ENCODE measurements at regions not wholly inside any gene's neighbourhood (a gene's known extent, or its start where the extent isn't known, plus 50 kb on each side); places are given as distances from the start of the nearest gene placed in this dataset.
"Not testable (repeated sequence)": the region's sequence is repeated elsewhere in the genome, so short reads cannot be mapped to it uniquely, and the experiment has no call there.

DNA sequence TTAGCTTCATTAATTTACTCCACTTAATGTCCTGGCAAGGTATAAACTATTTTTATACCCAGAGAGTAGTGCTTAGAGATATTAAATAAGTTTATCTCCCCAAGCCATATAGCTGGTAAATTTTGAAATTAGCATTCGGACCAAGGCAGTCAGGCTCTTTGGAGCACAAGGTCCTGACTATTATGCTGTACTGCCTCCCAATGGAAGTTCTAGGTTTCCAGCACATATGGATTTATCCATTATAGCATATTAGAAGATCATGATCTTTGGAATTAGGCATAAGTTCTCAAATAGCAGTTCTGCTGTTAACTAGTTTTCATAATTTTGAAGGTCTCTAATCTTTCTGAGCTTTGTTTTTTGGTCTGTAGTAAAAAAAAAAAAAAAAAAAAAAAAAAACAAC, 835.3 kb upstream of the EPHA7 start:
- H3K4me3 ChIP-seq (ENCODE audit: low read depth, low read length) = no peak overlapping the region

DNA sequence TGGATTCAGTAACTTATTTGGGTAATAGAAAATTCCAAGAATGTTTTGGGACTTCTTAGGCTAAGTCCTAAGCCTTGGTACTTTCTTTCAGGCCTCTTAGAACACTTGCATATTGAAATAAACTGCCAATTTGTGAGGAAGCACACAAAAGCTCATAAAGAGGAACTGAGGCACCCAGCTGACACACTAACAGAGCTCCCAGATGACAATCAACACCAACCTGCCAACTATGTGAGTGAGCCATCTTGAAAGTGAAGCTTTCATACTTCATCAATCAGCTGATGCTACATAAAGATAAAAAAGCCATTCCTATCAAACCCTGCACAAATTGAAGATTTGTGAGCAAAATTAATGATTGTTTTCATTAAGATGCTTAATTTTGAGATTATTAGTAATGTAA, 832.5 kb upstream of the EPHA7 start:
- H3K4me3 ChIP-seq (ENCODE audit: low read depth, low read length) = no peak overlapping the region

DNA sequence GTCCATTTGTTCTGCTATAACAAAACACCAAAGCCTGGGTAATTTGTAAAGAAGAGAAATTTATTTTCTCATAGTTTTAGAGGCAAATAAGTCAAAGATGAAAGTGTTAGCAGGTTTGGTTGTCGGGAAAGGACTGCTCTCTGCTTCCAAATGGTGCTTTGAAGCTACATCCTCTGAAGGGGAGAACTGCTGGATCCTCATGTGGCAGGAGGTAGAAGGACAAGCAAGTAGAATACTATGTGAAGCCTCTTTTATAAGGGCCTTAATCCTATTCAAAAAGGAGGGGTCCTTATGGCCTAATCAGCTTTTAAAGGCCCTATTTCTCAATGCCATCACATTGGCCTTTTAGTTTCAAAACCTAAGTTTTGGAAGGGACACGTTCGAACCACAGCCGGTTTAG, 826.0 kb upstream of the EPHA7 start:
- H3K4me3 ChIP-seq (ENCODE audit: low read depth, low read length) = no peak overlapping the region

DNA sequence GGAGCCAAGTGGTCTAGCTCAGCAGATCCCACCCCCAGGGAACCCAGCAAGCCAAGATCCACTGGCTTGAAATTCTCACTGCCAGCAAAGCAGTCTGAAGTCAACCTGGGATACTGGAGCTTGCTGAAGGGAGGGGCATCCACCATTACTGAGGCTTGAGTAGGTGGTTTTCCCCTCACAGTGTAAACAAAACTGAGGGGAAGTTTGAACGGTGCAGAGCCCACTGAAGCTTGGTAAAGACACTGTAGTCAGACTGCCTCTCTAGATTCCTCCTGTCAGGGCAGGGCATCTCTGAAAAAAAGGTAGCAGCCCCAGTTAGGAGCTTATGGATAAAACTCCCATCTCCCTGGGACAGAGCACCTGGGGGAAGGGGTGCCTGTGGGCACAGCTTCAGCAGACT, 819.5 kb upstream of the EPHA7 start:
- H3K4me3 ChIP-seq (ENCODE audit: low read depth, low read length) = no peak overlapping the region

DNA sequence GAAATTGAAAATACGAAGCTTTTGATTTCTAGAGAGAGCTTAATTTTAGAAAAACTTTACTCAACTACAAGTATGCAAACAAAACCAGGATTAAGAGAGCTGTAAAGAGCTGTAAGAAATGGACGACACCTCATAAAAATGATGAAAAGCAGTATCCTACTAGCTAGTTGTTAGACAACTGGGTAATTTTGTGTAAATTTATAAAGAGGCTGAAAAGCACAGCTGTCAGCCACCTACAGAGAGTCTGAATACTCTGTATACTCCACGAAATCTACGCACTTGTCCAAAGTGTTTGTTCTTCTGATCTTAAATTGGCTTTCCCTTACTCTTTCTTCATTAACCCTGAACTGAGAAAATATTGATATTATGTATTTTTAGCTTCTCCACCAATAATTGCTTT, 808.4 kb upstream of the EPHA7 start:
- no peak overlapping the region for H3K4me3 ChIP-seq (ENCODE audit: low read depth, low read length)

DNA sequence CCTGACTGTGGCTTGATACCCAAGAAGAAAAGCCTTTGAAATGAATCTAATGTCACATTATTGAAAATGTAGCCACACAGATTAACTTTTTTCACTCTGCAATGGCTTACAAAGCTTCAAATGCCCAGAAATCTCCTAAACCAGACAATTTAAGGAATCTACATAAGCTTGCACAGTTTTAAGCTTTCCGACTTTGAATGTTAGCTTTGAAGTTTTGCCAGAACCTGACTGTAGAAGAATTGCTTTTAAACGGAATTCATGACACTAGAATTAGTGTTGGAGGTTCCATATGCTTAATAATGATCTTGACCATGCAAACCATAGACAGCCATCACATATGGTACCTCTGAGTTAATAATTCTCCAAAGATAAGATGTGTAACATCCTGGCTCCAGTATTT, 798.5 kb upstream of the EPHA7 start:
- H3K4me3 ChIP-seq (ENCODE audit: low read depth, low read length) = no peak overlapping the region

DNA sequence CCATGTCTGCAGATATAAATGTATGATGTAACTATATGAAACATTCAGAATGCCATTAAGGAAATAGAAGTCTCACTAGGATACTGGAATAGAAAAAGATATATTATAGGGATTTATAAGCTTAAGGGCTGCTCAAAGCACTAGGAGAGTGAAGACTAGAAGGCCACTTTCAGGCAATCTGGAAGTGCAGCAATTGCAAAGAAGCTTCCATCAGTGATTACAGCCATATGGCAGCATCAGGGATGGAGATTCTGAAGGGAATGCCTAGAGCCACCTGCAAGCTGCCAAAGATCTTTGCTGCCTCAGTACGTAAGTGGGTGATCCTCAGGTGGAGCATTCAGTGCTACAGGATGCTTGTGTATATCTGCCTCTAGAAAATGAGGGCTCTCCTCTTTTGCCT, 796.2 kb upstream of the EPHA7 start:
- H3K4me3 ChIP-seq (ENCODE audit: low read depth, low read length) = no peak overlapping the region

DNA sequence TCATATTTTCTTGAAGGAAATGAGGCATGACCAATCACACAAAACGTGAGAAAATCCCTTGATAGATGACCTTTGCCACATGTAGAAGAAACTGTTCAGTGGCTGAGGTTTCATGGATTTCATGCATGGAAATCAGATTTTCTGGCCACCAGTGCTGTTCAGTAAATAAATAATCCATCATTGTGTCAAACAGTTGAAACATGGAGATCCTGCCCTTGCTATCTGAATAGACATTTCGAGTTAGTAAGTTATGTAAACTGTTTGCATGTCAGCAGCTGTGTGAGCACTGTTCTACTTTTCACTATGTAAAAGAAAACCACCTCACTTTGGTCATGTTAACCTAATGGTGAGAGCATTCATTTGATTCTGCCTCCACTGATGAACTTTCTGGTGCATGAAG, 793.9 kb upstream of the EPHA7 start:
- no peak overlapping the region for H3K4me3 ChIP-seq (ENCODE audit: low read depth, low read length)

DNA sequence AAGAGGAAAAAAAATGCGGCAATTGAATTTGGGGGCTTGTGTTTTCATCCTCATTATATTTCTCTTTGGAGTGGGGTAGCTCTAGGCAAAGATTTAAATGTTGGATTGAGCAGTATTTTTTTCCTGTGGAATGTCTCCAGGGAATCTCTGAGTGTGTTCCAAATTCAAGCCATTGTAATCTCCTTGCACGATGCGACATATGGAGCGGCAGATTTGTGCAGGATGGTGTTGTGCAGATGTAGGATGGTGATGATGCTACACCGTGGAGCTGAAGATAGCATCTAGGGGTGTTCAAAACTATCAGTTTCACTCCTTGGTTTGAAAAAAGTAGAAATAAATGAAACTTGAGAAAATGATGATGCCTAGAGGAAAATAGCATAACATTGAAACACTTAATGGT, 777.5 kb upstream of the EPHA7 start:
- H3K4me3 ChIP-seq (ENCODE audit: low read depth, low read length) = no peak overlapping the region

DNA sequence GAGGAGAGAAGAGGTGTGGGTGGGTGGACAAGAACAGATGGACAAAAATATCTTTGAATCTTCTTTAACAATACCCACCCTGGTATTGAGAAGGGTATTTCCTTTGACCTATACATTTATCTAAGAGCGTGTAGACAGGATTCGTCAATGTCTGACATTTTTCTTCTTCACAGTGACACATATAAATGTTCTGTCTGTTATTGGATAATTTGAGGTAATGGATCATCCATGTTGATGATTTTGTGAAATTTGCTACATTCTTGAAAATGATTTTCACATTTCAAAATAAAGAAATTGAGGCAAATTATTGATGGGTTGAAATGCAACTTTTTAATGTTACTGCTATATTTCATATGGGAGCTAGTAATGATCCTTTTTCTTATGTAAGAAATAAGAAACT, 770.7 kb upstream of the EPHA7 start:
- no peak overlapping the region for H3K4me3 ChIP-seq (ENCODE audit: low read depth, low read length)

DNA sequence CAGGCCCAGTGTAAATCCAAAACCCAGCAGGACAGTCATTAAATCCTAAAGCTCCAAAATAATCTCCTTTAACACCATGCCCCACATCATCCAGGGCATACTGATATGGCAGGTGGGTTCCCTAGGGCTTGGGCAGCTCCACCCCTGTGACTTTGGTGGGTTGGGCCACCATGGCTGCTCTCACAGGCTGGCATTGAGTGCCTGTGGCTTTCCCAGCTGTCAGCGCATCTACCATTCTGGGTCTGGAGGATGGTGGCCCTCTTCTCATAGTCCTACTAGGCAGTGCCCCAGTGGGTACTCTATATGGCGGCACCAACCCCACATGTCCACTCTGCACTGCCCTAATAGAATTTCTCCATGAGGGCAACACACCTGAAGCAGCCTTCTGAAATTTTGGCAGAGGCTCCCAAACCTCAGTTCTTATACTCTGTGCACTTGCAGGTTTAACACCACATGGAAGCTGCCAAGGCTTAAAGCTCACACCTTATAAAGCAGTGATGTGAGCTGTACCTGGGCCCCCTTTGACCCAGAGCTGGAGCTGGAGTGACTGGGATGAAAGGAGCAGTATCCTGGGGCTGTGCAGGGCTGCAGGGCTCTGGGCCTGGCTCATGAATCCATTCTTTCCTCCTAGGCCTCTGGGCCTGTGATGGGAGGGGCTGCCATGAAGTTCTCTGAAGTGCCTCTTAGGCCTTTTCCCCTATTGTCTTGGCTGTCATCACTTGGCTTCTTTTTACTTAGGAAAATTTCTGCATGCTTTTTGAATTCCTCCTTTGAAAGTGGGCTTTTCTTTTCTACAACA, 765.5 kb upstream of the EPHA7 start:
- no peak overlapping the region for H3K4me3 ChIP-seq (ENCODE audit: low read depth, low read length)

DNA sequence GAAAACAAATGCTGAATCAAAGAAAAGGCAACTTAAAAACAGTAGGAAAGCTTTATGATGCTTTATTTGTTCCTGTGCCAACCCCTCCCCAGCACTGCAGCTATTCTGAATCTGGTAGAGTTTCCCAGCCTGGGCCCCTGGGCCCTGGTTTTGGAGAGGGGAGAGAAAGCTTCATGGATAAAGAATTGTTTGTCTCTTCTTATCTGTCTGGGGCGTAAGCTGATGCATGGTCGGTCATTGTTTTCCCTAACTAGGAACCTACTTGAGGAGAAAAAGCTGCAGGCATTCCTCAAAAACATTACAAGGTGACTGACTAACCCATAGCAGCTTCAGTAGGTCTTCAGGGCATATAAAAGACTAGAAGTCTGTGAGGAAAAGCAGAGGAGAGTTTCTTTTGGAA, 758.1 kb upstream of the EPHA7 start:
- no peak overlapping the region for H3K4me3 ChIP-seq (ENCODE audit: low read depth, low read length)

DNA sequence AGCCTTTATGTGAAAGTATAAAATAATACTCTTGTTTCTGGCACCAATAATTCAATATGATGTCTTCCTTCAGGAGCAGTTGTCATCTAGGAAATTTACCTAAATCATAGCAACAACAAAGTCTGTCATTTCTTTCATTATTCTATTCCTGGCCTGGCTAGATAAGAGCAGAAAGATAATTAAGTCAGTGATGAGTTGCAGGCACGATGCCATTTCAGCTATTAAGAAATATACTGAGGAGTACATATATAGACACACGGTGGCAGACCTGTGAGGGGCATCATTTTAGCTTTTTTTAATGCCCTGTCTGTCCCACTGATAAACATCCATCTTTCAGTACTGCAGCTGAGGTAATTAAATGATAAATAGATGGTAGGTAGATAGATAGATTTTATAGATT, 756.1 kb upstream of the EPHA7 start:
- no peak overlapping the region for H3K4me3 ChIP-seq (ENCODE audit: low read depth, low read length)

DNA sequence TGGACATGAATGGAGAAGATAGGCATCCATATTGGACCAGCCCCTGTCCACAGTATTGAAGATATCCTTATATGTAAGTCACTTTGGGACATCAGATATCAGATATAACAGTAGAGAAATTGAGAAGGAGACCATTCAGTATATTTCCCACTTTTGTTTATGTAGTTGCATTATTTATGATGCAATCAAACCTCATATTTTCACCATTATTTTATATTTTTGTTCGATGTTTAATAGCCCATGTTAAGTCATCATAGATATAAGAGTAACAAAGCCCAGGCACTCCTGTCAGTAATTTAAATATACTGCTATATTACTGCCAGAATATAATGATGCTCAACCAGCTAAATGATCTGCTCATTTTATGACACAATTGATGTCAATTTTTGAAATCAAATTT, 744.5 kb upstream of the EPHA7 start:
- no peak overlapping the region for H3K4me3 ChIP-seq (ENCODE audit: low read depth, low read length)

DNA sequence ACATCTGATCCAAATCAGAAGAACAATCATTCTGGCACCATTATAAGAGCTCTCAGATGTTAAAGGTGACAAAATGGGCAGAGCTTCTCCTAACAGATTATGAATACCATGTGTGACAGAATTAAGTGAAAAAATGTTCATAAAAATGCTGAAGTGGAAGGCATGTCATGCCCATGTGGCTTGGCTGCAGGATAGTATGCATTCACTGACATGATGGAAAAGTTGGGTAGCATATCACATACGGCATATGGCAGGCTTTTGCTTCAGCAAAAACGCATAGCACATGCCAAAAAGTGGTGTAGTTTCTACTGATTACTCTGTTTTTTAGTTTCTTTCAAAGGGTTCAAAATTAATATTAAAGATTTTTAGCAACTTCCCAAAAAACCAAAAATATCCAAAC, 731.5 kb upstream of the EPHA7 start:
- H3K4me3 ChIP-seq (ENCODE audit: low read depth, low read length) = no peak overlapping the region

DNA sequence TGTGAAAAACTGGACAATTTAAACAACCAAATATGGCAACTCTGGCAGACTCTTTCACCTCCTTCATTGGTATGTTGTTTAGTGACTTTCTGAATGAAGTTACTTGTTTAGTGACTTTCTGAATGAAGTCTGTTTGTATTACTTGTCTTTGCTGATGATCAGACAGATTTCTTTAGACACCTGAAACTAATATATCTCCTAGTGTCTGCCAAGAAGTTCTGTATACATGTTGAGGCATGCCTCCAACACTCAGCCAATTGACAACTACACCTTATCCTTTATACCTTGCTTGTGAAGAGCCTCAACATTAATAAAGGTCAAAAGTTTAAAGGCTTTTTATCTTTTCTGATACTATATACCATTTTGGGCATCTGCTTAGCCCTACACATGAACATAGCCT, 725.4 kb upstream of the EPHA7 start:
- H3K4me3 ChIP-seq (ENCODE audit: low read depth, low read length) = no peak overlapping the region

DNA sequence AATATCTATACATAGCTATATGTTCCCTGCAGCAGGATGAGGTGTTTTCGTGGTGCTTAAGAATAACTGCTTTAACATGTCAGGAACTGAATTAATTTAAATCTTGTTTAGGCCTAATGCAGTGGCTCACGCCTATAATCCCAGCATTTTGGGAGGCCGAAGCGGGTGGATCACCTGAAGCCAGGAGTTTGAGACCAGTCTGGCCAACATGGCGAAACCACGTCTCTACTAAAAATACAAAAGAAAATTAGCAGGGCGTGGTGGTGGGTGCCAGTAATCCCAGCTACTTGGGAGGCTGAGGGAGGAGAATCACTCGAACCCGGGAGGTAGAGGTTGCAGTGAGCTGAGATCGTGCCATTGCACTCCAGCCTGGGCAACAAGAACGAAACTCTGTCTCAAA, 717.8 kb upstream of the EPHA7 start:
- H3K4me3 ChIP-seq (ENCODE audit: low read depth, low read length) = not testable (repeated sequence)

DNA sequence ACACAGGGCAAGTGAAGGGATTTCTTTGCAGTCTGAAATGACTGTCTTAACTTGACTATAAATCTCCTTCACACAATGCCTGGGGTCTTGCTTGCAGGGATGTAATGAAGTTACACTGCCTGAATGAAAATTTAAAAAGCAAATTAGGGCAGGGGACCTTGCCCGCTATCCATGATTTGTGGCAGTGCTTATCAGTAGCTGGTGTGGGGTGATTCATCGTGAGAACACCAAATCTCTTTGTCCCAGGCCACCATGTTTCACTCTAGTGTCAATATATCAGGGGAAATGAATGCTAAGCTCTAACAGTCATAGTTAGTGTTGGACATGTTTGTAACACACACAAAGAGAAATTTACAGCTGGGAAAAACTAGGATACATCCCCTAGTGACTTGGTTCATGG, 713.7 kb upstream of the EPHA7 start:
- H3K4me3 ChIP-seq (ENCODE audit: low read depth, low read length) = no peak overlapping the region

DNA sequence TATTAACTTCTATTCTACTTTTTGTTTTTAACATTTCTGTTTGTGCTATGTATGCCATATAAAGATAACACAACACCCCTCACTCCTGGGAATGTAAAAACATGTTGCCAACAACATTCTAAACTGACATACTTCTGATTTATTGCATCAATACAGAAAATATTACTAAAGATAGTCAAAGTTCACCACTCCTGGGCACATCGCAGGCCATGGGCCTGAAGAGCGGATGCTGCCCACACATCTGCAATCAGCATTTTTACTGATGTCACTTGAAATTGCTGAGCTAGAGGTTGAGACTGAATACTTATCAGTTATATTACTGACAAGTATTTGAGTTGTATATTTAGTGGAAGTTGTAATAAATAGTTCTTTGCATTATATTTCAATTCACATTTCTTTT, 711.9 kb upstream of the EPHA7 start:
- no peak overlapping the region for H3K4me3 ChIP-seq (ENCODE audit: low read depth, low read length)

DNA sequence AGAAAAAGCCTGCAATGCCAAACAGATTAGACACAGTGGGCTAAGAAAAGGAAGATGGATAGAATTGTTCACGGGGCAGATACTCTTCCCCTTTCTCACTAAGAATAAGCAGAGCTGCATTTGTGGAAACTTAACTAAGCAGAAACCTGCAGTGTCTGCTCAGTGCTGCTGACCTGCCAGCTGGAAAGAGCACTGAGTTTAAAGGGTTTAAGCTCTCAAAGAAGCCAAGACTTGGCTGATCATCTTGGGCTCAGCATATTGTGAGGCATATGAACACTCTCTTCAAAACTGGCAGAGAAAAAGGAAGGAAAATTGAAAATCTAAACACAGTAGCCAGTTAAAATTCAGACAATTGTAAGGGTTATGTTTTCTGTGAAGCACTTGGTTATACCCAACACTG, 711.1 kb upstream of the EPHA7 start:
- no peak overlapping the region for H3K4me3 ChIP-seq (ENCODE audit: low read depth, low read length)

DNA sequence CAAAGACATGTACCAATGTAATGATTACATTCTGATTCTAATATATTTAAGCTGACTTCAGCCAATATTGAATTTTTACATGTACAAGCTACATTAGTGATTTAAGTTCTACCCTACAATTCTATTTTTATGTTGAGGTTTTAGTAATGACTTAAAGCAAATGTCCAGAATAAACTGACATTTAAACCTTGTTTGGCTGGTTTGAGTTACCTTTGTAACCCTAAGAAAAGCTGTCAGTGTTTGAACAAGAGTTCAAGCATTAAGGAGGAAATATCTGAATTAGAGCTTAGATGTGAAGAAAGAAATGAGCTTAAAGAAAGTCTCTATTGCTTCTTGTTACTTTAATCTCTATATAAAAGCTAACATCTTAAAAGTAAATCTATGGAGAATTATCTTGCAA, 710.6 kb upstream of the EPHA7 start:
- no peak overlapping the region for H3K4me3 ChIP-seq (ENCODE audit: low read depth, low read length)

DNA sequence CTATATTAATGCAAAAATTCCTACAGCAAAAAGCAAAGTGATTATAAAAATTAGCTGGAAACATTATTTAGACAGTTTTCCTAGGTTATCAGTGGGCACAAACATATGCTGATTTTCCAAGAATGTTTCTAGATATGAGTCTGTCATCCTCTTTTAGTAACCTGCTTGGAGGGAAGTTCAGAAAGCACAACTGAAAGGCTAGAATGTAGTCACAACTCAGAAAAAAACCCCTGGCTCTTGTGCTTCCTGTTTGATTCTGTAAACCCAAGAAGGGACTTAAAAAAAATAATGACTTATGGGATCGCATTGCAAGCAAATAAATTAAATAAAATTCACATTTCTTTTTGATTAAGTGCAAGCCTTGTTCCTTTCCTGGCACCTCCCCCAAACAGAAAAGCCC, 708.4 kb upstream of the EPHA7 start:
- no peak overlapping the region for H3K4me3 ChIP-seq (ENCODE audit: low read depth, low read length)

DNA sequence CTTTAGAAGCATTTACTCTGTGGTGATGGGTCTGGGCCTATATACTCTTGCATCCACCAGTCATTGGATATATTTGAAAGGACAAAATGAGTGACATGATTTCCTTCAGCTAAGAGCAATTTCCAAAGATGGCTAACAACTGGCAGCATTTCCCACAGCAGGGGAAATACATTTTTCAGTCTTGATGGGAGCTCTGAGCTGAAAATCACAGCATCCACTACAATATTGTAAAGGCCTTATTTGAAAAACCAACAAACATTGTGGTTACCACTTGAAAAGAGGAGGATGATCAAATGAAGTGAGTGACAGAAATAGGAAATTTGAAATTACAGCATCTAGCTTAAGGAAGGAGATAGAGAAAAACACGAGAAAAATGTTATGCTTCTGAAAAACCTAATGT, 705.0 kb upstream of the EPHA7 start:
- no peak overlapping the region for H3K4me3 ChIP-seq (ENCODE audit: low read depth, low read length)
